Nephron (organoid): ENCODE measurements at regions not wholly inside any gene's neighbourhood (a gene's known extent, or its start where the extent isn't known, plus 50 kb on each side); places are given as distances from the start of the nearest gene placed in this dataset.

Experiments used
- H3K27ac Mint-ChIP-seq, 3 experiments: 2 replicates each; pipeline ENCODE4 v1.8.0; 2020; ENCODE audit warnings: mixed read lengths in 3 of 3, mild to moderate bottlenecking in 2 of 3, moderate library complexity in 1 of 3
- H3K27me3 Mint-ChIP-seq: 2 replicates; pipeline ENCODE4 v1.8.0; 2021; ENCODE audit warnings: low read depth, mild to moderate bottlenecking, moderate library complexity, mixed read lengths
- H3K36me3 Mint-ChIP-seq: 2 replicates; pipeline ENCODE4 v1.8.0; 2020; ENCODE audit warnings: low read depth, mixed read lengths
- H3K4me1 Mint-ChIP-seq: 2 replicates; pipeline ENCODE4 v1.8.0; 2020; ENCODE audit warnings: mixed read lengths
- H3K4me3 Mint-ChIP-seq, 3 experiments: 2 replicates each; pipeline ENCODE4 v1.8.0; 2020; ENCODE audit warnings: mild to moderate bottlenecking in 3 of 3, mixed read lengths in 3 of 3, moderate library complexity in 2 of 3
- H3K9me3 Mint-ChIP-seq: 2 replicates; pipeline ENCODE4 v1.8.0; 2020; ENCODE audit warnings: mixed read lengths
- CTCF ChIP-seq, 3 experiments: fragments of 200-600 bp; sonication (generic); IDR thresholded peaks; one replicate each; pipeline ENCODE4 v1.5.0; 2021; ENCODE audit warnings: antibody characterized with exemption in 3 of 3; ENCODE audit not compliant: unreplicated experiment in 3 of 3

- no peak overlapping the region for H3K4me3 Mint-ChIP-seq
- H3K27me3 Mint-ChIP-seq: no peaks in the 10 kb centered on the region
- no peaks in the 10 kb centered on the region for H3K36me3 Mint-ChIP-seq
- no peak overlapping the region for H3K27ac Mint-ChIP-seq
- H3K4me1 Mint-ChIP-seq: no peaks in the 10 kb centered on the region
- H3K9me3 Mint-ChIP-seq: peaks cover 29% of the 10 kb centered on the region
- TF ChIP-seq CTCF (IDR thresholded peaks at IDR 0.05; ENCODE audit: unreplicated experiment in 3 of 3): no peak
Measured at GRCh38 chr10:131667561-131667960, 233.2 kb upstream of the PPP2R2D start.

GRCh38 chr10:131668903-131669302, 231.9 kb upstream of the PPP2R2D start:
- Mint-ChIP-seq H3K4me1 (no peaks in the 10 kb centered on the region), H3K27me3 (no peaks in the 10 kb centered on the region), H3K4me3 (no peak overlapping the region), H3K36me3 (no peaks in the 10 kb centered on the region), H3K9me3 (peaks cover 29% of the 10 kb centered on the region), H3K27ac (no peak overlapping the region)
- no peak for TF ChIP-seq CTCF (IDR thresholded peaks at IDR 0.05; ENCODE audit: unreplicated experiment in 3 of 3)

- H3K4me3 Mint-ChIP-seq: no peak overlapping the region
- H3K9me3 Mint-ChIP-seq: peaks cover 30% of the 10 kb centered on the region
- no peak for TF ChIP-seq CTCF (IDR thresholded peaks at IDR 0.05; ENCODE audit: unreplicated experiment in 3 of 3)
- no peak overlapping the region for H3K27ac Mint-ChIP-seq
- H3K4me1 Mint-ChIP-seq: no peaks in the 10 kb centered on the region
- H3K27me3 Mint-ChIP-seq: no peaks in the 10 kb centered on the region
- H3K36me3 Mint-ChIP-seq: no peaks in the 10 kb centered on the region
Measured at GRCh38 chr10:131669838-131670237, 231.0 kb upstream of the PPP2R2D start.

GRCh38 chr10:131670341-131670740, 230.5 kb upstream of the PPP2R2D start:
- Mint-ChIP-seq H3K4me1 (no peaks in the 10 kb centered on the region), H3K9me3 (peaks cover 29% of the 10 kb centered on the region), H3K4me3 (no peak overlapping the region), H3K36me3 (no peaks in the 10 kb centered on the region), H3K27ac (no peak overlapping the region), H3K27me3 (no peaks in the 10 kb centered on the region)
- no peak for TF ChIP-seq CTCF (IDR thresholded peaks at IDR 0.05; ENCODE audit: unreplicated experiment in 3 of 3)

- no peak for TF ChIP-seq CTCF (IDR thresholded peaks at IDR 0.05; ENCODE audit: unreplicated experiment in 3 of 3)
- Mint-ChIP-seq H3K36me3 (no peaks in the 10 kb centered on the region), H3K27ac (no peak overlapping the region), H3K27me3 (peaks cover 21% of the 10 kb centered on the region), H3K4me1 (no peaks in the 10 kb centered on the region), H3K4me3 (no peak overlapping the region), H3K9me3 (peaks cover 31% of the 10 kb centered on the region)
Measured at GRCh38 chr10:131673396-131673795, 227.4 kb upstream of the PPP2R2D start.

- TF ChIP-seq CTCF (IDR thresholded peaks at IDR 0.05; ENCODE audit: unreplicated experiment in 3 of 3): no peak
- Mint-ChIP-seq H3K4me3 (no peak overlapping the region), H3K36me3 (no peaks in the 10 kb centered on the region), H3K27ac (no peak overlapping the region), H3K9me3 (peaks cover 31% of the 10 kb centered on the region), H3K27me3 (peaks cover 21% of the 10 kb centered on the region), H3K4me1 (no peaks in the 10 kb centered on the region)
Measured at GRCh38 chr10:131674130-131674529, 226.7 kb upstream of the PPP2R2D start.
